Panc1 (cell line): ENCODE measurements at regions not wholly inside any gene's neighbourhood (a gene's known extent, or its start where the extent isn't known, plus 50 kb on each side); places are given as distances from the start of the nearest gene placed in this dataset.

Source experiments
- ATAC-seq: fragments of 200-7000 bp; cut with Tn5 transposase; 2 replicates; pipeline ENCODE4 v1.9.1; 2020; ENCODE audit warnings: mild to moderate bottlenecking, moderate library complexity
- BruUV-seq: library from RNA; stranded (reverse); fragments of 400-500 nt; replicated peaks from 2 replicates; lab custom pipeline; 2021; lab: Mats Ljungman, UMichigan
- CTCF ChIA-PET: fragments of 300-600 bp; sonication (Branson Sonifier 250); formaldehyde crosslinking; loops from one replicate; lab custom pipeline; 2022; ENCODE audit warnings: antibody characterized with exemption; lab: Charles Lee
- POLR2A ChIA-PET: fragments of 300-600 bp; sonication (Branson Sonifier 250); formaldehyde crosslinking; loops from one replicate; lab custom pipeline; 2022; ENCODE audit warnings: antibody characterized with exemption; lab: Charles Lee
- DNase-seq: peaks from one replicate; pipeline ENCODE4 v3.0.0-alpha.2; 2010; ENCODE audit warnings: low read depth, low spot score
- H3K27ac ChIP-seq: 2 replicates; pipeline ENCODE4 v1.5.1; 2011; ENCODE audit warnings: mild to moderate bottlenecking, low read length, inconsistent platforms
- H3K27me3 ChIP-seq: fragments of 200-500 bp; sonication (Bioruptor generic); 2 replicates; pipeline ENCODE4 v1.6.0; 2014; ENCODE audit warnings: low read length, inconsistent platforms; ENCODE audit not compliant: control insufficient read depth, insufficient read depth
- H3K36me3 ChIP-seq: fragments of 200-500 bp; sonication (Bioruptor generic); 2 replicates; pipeline ENCODE4 v1.5.1; 2014; ENCODE audit warnings: inconsistent platforms, mild to moderate bottlenecking, low read length, moderate library complexity; ENCODE audit not compliant: control insufficient read depth, insufficient read depth
- H3K4me1 ChIP-seq: 2 replicates; pipeline ENCODE4 v1.5.1; 2011; ENCODE audit warnings: inconsistent platforms, mild to moderate bottlenecking, low read length, moderate library complexity; ENCODE audit not compliant: control insufficient read depth, insufficient read depth
- H3K4me3 ChIP-seq, 2 experiments: 2 replicates each; pipeline ENCODE4 v1.5.1; 2011 to 2012; ENCODE audit warnings: low read depth in 2 of 2, low read length in 2 of 2, mild to moderate bottlenecking in 2 of 2, inconsistent platforms in 1 of 2, moderate library complexity in 1 of 2
- H3K9me3 ChIP-seq: fragments of 200-500 bp; sonication (Bioruptor generic); 2 replicates; pipeline ENCODE4 v1.5.1; 2014; ENCODE audit warnings: low read depth, mild to moderate bottlenecking, inconsistent platforms, low read length, moderate library complexity; ENCODE audit not compliant: control insufficient read depth, insufficient read depth
- POLR2AphosphoS5 ChIP-seq: IDR thresholded peaks from 2 replicates; pipeline ENCODE4 v1.6.1; 2012; ENCODE audit warnings: mild to moderate bottlenecking, low read depth, low read length, moderate library complexity
- SIN3A ChIP-seq: IDR thresholded peaks from 2 replicates; pipeline ENCODE4 v1.6.1; 2012; ENCODE audit warnings: low read depth, mild to moderate bottlenecking, low read length, moderate library complexity, borderline replicate concordance; ENCODE audit not compliant: insufficient read depth
- TCF7L2 ChIP-seq: IDR thresholded peaks from 2 replicates; pipeline ENCODE4 v1.6.1; 2011; ENCODE audit warnings: mild to moderate bottlenecking, low read depth, low read length, inconsistent platforms
- in situ Hi-C: cut with HindIII; loops from 2 replicates; pipeline ENCODE4 v1.10.0; 2016; ENCODE audit warnings: low sequenced_read_pairs, low pct_unique_long_range_greater_than_20kb
- intact Hi-C: fragments of 100-400 bp; cut with micrococcal nuclease; formaldehyde crosslinking; loops from one replicate; pipeline ENCODE4 v1.10.0; 2022; ENCODE audit not compliant: unreplicated experiment
- TF ChIP-seq, protein P1 (sequence below), 2 experiments: IDR thresholded peaks; 2 replicates each; pipeline ENCODE4 v1.6.1; 2011 to 2012; ENCODE audit warnings: low read depth in 2 of 2, control low read depth in 1 of 2, low read length in 1 of 2, mild to moderate bottlenecking in 1 of 2, moderate library complexity in 1 of 2; ENCODE audit not compliant: insufficient read depth in 1 of 2
- TF ChIP-seq, protein P2 (sequence below): fragments of 450-650 bp; IDR thresholded peaks from 2 replicates; pipeline ENCODE4 v1.5.1; 2017; ENCODE audit warnings: mild to moderate bottlenecking

GRCh38 chrX:139222511-139223200 is 307.9 kb upstream of the F9 start:
- DNase-seq (no peak), ATAC-seq (no peak)
- Histone ChIP-seq H3K4me3 (no peak overlapping the region), H3K27ac (no peak overlapping the region), H3K36me3 (no peaks in the 10 kb centered on the region), H3K27me3 (no peaks in the 10 kb centered on the region; the same call in 1 of the 2 replicates), H3K4me1 (no peaks in the 10 kb centered on the region), H3K9me3 (no peaks in the 10 kb centered on the region)
- TF ChIP-seq SIN3A (no peak), TCF7L2 (no peak), POLR2AphosphoS5 (no peak)
- TF ChIP-seq, protein P1, sequence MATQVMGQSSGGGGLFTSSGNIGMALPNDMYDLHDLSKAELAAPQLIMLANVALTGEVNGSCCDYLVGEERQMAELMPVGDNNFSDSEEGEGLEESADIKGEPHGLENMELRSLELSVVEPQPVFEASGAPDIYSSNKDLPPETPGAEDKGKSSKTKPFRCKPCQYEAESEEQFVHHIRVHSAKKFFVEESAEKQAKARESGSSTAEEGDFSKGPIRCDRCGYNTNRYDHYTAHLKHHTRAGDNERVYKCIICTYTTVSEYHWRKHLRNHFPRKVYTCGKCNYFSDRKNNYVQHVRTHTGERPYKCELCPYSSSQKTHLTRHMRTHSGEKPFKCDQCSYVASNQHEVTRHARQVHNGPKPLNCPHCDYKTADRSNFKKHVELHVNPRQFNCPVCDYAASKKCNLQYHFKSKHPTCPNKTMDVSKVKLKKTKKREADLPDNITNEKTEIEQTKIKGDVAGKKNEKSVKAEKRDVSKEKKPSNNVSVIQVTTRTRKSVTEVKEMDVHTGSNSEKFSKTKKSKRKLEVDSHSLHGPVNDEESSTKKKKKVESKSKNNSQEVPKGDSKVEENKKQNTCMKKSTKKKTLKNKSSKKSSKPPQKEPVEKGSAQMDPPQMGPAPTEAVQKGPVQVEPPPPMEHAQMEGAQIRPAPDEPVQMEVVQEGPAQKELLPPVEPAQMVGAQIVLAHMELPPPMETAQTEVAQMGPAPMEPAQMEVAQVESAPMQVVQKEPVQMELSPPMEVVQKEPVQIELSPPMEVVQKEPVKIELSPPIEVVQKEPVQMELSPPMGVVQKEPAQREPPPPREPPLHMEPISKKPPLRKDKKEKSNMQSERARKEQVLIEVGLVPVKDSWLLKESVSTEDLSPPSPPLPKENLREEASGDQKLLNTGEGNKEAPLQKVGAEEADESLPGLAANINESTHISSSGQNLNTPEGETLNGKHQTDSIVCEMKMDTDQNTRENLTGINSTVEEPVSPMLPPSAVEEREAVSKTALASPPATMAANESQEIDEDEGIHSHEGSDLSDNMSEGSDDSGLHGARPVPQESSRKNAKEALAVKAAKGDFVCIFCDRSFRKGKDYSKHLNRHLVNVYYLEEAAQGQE (IDR thresholded peaks at IDR 0.05; ENCODE audit: insufficient read depth in 1 of 2, low read depth in 2 of 2, low read length in 1 of 2): no peak
- TF ChIP-seq, protein P2, sequence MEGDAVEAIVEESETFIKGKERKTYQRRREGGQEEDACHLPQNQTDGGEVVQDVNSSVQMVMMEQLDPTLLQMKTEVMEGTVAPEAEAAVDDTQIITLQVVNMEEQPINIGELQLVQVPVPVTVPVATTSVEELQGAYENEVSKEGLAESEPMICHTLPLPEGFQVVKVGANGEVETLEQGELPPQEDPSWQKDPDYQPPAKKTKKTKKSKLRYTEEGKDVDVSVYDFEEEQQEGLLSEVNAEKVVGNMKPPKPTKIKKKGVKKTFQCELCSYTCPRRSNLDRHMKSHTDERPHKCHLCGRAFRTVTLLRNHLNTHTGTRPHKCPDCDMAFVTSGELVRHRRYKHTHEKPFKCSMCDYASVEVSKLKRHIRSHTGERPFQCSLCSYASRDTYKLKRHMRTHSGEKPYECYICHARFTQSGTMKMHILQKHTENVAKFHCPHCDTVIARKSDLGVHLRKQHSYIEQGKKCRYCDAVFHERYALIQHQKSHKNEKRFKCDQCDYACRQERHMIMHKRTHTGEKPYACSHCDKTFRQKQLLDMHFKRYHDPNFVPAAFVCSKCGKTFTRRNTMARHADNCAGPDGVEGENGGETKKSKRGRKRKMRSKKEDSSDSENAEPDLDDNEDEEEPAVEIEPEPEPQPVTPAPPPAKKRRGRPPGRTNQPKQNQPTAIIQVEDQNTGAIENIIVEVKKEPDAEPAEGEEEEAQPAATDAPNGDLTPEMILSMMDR: no peak
- intact Hi-C loops (no loop called here), in situ Hi-C loops (no loop called here)
- POLR2A ChIA-PET: no interaction called here
- no TSS peak for BruUV-seq
- CTCF ChIA-PET: no interaction called here

GRCh38 chrX:139213241-139213709 is 317.3 kb upstream of the F9 start:
- Histone ChIP-seq H3K4me1 (no peaks in the 10 kb centered on the region), H3K9me3 (no peaks in the 10 kb centered on the region), H3K36me3 (no peaks in the 10 kb centered on the region), H3K4me3 (no peak overlapping the region), H3K27me3 (no peaks in the 10 kb centered on the region; the same call in 1 of the 2 replicates), H3K27ac (no peak overlapping the region)
- no peak for ATAC-seq
- no peak for DNase-seq
- no peak for TF ChIP-seq SIN3A
- no peak for TF ChIP-seq POLR2AphosphoS5
- TF ChIP-seq, protein P2: no peak
- no peak for TF ChIP-seq TCF7L2
- TF ChIP-seq, protein P1 (IDR thresholded peaks at IDR 0.05; ENCODE audit: insufficient read depth in 1 of 2, low read depth in 2 of 2, low read length in 1 of 2): no peak
- BruUV-seq: no TSS peak
- CTCF ChIA-PET: no interaction called here
- POLR2A ChIA-PET: no interaction called here
- in situ Hi-C loops (no loop called here), intact Hi-C loops (no loop called here)
